ENCODE measurements at regions not wholly inside any gene's neighbourhood (a gene's known extent, or its start where the extent isn't known, plus 50 kb on each side); places are given as distances from the start of the nearest gene placed in this dataset.
"Not testable (repeated sequence)": the region's sequence is repeated elsewhere in the genome, so short reads cannot be mapped to it uniquely, and the experiment has no call there.

DNA sequence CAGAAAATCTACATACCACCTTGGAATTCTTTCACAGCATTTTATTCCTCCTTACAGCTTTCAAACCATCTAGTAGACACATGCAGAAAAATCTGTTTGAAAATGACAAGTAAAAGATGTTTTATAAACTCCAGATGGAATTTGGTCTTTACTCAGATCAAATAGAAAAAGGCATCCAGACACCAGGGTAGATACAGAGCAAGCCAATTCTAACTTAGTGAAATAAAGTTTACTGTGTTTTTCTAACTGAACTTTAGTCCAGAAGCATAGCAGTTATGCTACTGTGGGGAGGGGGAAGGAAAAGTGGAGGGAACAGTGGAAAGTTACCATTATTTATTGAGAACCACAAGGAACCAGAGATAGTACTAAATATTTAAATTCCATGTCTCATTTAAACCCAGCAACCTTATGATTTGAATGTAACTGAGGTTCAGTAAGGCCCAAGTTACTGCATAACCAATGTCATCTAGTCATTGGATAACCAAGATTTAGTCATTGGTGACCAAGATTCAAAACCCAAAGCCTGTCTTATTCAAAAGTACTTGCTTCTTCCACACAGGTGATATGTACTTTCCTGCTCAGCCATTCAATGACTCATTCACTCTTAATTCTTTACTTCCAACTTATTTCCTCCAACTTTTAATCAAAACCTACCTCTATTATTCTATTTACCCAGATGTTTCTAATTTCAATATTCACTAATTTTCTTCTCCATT is 57.7 kb downstream of the RAD51AP2 start:
- DNase-seq, result no peak

DNA sequence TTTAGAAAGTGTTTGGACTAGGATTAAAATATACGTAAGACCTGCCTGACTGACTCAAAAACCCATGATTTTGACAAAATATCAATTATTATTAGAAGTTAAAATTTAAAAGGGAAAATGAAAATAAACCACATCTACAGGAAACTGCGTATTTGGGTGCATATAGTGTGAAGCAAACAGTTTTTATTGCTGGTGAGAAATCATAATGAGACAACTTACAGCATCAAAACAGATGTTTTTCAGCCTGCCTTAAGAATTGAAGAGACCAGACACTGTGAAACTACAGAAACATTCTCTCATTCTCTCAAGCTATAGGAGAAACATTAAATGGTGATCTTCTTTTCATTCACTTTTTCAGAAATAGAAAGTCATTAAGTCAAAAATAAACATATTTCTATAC is 62.9 kb downstream of the RAD51AP2 start:
- DNase-seq, result no peak

DNA sequence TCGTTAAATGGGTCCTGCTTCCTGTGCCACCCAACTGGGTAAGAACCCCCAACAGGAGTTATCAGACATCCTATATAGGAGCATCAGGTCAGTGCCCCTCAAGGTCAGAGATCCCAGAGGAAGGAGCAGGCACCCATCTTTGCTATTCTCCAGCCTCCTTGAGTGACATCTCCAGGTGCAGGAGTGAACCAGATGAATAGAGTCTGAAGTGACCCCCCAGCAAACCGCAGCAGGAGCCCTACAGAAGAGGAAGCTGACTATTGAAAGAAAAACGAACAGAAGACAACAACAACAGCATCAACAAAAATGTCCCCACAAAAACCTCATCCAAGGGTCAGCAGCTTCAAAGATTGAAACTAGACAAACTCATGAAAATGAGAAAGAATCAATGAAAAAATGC is 72.0 kb downstream of the RAD51AP2 start:
- not testable (repeated sequence) for DNase-seq

DNA sequence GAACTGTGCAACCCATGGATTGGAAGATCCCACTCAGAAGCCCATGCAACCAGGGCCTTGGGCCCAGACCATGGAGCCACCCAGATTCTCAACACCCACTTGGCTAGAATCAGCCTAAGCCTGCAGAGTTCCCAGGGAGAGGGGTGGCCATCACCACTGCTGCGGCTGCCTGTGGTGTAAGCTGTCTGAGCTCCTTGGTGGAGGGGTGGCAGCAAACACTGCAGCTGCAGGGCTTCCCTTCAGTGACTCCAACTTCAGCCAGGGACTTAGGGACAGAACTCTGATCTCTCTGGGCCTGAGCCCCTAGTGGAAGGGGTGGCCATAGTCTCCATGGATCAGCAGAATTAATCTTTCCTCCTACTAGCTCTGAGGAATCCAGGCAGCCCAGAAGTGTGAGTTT is 72.5 kb downstream of the RAD51AP2 start:
- DNase-seq, result no peak

DNA sequence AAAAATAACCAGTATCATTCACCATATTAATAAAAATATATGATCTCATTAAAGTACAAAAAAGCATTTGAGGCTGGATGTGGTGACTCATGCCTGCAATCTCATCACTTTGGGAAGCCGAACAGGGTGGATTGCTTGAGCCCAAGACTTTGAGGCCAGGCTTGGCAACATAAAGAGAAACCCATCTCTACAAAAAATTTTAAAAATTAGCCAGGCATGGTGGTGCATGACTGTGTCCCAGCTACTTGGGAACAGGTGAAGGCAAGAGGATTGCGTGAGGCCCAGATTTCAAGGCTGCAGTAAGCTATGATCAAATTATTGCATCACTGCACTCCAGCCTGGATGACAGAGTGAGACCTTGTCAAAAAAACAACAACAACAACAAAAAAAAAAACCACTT is 75.9 kb downstream of the RAD51AP2 start:
- no peak for DNase-seq

DNA sequence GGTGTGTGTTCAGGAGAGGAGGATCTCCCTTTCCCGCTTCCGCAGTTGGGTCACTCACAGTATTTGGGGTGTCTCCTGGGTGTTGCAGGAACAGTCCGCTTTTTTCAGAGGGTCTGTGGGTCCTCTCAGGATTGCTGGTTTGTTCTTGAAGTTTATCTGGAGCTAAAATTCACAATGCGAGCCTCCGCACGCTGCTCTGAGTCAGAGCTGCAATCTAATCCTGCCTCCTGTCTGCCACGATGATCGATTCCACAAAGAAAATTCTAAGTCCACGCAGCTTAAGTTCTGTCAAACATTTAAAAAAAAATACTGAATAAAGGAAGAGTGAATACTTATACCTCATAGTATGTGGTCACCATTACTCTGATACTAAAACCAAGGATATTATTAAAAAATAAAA is 76.5 kb downstream of the RAD51AP2 start:
- DNase-seq, result no peak

DNA sequence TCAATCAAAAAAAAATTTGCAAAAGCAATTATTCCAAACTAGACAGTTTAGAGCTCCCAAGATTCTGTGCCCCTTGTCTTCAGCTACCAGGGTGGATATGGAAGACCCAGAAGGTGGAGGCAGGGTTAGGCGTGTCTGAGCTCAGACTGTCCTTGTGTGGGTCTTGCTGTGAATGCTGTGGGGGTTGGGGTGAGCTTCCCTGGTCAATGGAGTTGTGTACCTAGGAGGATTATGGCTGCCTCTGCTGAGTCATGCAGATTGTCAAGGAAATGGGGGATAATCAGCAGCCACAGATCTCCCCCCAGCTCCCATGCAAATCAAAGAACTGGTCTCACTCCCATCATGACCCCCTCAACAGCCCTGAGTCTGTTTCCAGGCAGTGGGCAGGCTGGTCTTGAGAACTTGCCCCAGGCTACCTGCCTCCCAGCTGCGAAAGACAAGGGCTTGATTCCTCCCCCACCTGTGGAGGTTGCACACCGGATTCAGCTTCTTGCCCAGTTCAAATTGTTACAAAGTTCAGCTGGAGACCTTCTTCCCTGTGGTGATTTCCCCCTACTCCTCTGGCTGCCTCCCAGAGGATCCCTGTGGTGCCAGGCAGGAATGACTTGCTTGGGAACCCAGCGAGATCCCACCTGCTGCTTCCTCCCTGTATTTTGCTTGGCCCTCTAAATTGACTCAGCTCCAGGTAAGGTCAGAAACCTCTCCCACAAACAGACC is 77.0 kb downstream of the RAD51AP2 start:
- DNase-seq, result no peak

DNA sequence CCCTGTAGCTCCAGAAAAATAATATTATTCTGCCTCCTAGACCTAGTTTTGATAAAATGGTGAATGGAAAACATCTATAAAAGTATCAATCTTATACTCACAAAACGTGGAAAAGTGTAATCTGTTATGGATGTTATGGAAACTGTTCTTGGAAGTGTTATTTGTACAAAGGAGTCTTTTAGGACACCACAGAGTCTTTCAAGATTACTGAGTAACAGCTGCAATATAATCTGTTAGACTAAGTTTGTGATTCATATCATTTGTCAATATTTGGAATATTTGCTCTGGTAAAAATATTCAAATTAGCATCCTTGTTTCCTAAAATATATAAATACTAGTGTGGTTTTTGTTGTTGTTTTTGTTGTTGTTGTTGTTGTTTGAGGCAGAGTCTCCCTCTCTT is 87.9 kb downstream of the RAD51AP2 start:
- no peak for DNase-seq

DNA sequence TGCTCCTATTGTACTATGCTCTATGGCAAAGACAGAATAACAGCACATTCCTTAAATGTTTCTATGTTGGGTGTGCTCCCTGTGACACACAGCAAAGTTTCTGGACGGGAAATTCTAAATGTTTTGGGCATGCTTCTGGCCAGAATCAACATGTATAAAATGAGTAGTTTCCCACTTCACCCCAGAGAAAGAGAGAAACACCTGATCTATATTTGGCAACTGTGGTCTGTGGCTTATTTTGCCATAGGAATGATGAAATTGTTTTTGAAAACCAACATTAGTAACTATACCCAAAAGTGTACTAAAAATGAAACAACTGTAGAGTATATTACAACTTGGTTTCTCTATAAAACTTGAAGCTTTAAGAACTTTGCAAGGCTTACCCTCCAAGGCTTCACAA is 89.1 kb downstream of the RAD51AP2 start:
- DNase-seq, result no peak

DNA sequence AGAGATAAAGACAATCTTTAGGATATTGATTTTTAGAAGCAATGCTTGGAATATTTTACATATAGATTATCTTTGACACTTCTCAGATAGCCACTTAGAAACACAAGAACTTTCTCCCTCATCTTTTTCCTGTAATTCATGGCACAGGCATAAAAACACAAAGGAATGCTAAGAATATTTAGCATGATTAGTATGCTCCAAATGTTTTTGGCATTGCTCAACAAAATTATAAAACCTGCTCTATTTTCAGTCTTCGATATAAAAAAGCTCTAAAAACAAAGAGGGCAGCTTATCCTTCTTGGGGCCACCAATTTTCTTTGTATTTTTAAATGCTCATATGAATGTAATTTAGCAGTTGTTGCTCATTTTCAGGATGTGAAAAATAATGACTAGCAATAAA is 90.8 kb downstream of the RAD51AP2 start:
- DNase-seq, result no peak

DNA sequence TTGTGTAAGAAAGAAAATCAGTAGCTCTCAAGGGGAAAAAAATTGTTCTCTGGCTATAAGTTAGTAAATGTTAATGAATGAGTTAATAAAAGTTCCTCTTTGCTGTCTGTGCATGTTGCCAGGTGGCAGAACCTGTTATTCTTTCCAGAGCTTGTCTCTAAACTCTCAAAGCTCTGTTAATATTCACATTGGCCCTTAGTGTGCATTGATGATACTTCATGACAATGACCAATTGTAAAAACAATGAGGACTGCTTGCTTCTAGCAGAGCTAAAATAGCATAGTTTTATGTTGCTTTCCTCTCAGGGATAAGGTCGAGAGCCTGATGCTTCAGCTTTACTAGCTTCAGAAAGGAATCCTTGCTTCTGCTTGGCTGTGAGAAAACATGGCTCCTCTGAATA is 91.5 kb downstream of the RAD51AP2 start:
- no peak for DNase-seq

DNA sequence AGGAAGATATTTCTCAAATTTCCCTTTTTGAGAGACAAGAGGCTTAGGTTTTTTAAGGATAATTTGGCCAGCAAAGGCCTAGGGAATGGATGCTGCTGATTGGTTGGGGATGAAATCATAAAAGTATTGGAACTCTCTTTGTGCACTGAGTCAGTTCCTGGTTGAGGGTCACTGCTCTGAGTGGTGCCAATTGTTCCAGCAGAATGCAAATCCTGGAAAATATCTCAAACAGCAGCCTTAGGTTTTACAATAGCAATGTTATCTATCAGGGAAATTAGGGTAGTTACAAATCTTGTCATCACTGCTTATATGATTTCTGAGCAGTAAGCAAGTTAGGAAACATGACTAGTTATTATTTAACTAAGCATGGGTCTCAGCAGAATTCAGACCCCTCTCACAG is 96.2 kb downstream of the RAD51AP2 start:
- no peak for DNase-seq

DNA sequence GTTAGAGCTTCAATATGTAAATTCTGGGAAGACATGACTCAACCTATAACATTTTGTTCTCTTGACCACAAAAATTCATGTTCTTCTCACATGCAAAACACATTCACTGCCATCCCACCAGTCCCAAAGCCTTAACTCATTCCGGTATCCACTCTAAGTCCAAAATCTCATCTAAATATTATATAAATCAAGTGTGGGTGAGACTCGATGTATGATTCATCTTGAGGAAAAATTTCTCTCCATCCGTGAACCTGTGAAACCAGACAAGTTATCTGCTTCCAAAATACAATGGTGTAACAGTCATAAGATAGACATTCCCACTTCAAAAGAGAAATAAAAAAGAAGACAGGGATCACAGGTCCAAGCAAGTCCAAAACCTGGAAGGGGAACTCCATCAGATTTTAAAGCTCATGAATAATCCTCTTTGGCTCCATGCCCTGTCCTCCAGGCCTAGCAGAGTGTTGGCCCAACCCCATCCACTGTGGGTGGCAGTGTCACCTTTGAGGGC is 101.3 kb downstream of the RAD51AP2 start:
- DNase-seq, result no peak

DNA sequence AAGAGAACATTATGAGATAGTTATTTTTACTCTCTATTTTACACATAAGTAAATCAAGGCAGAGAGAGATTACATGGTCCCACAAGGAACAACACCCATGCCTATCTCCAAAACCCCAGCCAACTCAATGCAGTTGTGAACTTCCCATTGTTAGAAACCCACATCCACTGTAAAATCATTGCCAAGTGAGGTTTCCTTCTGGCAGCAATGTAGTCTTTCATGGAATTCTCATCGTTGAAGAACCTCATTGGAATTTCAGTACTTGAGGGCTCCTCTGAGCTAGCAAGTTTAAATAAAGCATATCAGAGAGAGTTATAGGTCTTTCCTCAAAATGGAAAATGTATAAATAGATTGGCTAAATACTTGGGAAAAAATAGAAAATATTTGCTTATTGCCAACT is 105.2 kb downstream of the RAD51AP2 start:
- no peak for DNase-seq

DNA sequence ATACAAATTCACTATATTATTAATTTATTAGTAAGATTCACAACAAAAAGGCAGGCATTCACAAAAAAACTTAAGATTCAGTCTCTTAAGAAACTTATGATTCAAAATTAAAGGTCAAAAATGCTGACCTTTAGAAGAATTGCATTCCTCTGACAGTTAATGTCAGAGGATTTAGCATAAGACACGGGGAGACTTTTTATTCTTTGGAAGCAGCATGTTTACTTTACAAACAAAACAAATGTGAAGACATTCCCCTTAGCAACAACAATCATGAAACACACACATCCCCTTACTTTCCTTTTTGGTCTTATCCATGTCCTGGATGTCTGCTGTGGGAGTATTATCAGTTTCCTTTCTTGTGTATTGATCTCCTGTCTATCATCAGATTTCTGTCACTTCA is 117.1 kb downstream of the RAD51AP2 start:
- no peak for DNase-seq

DNA sequence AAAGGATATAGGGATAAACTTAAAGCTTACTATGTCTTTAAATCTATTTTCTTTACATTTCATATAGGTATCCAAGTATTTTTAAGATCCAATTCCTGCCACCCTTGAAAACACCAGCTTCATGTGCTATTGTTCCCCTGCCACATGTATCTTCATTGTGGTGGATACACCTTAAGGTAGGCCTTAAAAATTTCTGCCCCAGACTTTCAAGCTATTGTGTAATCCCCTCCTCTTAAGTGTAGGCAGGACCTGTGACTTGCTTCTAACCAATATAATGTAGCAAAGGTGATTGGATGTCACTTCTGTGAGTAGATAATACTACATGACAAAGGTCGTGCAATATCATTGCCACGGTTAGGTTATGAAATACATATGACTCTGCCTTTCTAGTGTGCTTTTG is 119.5 kb downstream of the RAD51AP2 start:
- no peak for DNase-seq

DNA sequence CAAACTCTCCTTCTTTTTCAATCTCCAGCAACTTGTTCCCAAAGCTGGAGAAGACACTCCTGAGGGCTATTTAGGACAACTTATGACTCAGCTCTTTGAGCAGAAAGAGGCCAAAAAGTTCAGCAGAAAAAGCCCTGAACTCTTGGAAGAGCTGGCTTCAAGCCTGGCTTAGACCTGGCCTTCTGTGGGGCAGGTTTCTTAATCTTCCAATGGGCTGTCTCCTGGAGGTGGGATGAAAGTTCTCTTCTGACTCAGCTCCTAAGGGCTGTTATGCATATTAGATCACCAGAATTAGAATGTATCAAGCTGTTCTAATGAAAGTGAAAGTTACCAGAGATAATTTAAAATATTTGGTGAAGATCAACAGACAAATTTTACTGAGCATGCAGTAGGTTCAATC is 129.4 kb downstream of the RAD51AP2 start:
- no peak for DNase-seq

DNA sequence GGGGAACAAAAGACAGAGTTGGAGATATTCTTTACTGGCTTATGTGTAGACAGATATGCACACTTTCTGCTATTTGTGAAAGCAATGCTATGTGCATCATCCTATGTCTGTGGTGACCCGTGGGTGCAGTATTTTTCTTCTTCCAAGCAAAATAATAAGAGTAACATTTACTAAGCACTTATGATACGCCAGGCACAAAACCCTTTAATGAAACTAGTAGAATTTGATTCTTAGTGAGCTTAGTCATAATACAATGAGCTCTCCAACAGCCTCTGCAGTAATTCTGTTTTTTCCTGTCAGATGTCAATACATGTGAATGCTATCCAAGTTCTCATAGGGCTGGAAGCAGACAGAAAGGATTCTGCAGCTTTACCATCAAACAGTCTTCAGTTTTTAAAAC is 130.6 kb downstream of the RAD51AP2 start:
- no peak for DNase-seq

DNA sequence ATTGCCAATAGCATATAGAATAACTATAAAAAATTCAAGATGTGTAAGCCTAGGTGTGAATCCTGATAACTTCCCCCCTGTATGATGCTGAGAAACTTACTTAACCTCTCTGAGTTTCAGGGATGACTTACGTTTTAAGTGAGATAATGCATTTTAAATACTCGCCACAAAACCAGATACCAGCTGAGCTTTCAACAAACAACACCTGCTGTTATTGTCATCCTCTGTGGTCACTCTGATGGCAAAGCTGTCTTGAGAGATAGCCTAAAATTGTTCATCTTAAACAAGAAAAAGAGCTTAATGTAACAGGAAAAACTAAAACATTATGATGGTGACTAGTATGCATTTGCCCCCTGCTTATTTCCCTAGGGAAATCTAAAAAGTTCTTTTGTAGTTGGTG is 131.5 kb downstream of the RAD51AP2 start:
- DNase-seq, result no peak

DNA sequence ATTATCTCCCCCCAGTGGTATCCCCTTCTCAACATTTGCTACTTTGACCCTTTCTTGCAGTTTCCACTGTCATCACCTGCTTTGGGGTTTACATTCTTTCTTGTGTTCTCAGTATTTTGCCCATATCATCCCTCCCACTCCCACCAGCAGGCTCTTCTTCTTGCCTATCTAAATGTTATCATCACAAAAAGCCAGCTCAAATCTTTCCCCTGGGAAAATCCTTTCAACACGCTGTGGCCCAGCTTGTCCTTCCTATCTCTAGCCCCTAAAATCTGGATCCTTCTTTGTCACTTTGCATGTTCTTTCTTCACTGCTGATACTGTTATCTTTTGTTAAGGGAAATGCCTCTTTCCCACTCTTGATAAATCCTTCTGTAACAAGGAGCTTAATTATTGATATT is 138.2 kb downstream of the RAD51AP2 start:
- no peak for DNase-seq

DNA sequence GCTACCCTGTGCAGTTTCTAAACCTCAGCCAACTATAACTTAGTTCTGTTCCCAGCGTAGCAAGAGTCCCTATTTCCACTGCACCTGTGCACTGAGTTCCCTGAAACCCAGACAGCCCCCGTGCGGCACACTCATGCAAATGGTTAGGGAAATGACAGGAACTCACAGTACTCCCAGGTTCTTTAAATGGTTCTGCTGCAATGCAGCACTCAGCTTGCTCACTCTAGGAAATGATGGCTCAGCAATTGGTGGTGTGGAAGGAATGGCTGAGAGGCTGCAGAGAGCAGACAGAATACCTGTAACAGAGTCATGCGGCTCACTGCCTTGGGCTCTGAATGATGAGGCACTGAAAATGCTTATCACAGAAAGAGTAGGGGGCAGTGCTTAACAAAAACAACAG is 143.0 kb downstream of the RAD51AP2 start:
- DNase-seq, result no peak

DNA sequence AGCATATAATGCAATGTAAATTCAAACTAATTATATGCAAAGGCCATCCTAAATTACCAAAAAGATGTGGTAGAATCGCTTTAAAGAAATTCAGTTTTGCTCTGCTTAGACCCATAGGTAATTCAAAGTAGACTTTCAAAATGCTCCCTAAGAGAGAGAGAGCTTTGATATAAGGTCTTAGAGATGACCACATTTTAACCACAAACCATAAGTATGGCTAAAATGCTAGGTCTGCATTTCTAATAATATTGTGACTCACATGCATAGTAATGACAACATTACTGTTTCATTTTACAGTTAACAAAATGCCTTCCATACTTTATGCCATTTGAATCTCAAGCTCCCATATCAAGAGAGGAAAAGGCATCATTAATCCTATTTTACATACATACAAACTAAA is 144.5 kb downstream of the RAD51AP2 start:
- no peak for DNase-seq

DNA sequence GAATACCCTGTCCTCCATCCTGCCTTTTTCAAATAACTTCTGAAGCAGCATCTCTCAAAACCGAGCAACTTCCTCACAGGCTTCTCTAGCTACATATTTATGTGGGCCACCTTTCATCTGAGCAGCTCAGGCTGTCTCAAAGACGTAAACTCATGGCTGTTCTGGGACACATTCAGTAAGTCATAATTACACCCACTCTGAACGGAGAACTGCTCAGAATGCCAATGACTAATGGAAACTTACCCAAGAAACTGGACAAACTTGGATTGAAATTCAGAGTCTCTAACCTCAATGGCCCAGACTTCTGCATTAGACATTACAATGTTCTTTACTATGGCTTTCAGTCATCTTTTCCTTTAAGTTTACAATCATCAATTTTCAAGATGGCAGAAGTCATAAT is 145.2 kb downstream of the RAD51AP2 start:
- DNase-seq, result no peak

DNA sequence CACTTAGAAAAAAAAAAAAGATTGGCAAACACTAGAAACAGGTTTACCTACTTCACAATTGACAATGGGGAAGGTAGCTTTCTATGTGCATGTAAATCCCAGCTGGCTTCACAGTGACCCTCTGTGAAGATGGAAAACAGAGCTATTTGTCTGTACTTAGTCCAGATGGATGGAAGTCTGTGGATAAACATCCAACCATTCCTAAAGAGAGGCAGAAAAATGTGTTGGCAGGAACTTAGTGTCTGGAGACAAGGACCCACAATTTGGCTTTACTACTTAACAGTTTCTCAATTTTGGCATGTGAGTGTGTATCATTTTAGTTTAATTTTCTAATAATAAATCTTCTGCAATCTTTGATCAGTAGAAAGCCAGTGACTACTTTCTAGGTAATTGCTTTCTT is 154.4 kb downstream of the RAD51AP2 start:
- DNase-seq, result no peak

DNA sequence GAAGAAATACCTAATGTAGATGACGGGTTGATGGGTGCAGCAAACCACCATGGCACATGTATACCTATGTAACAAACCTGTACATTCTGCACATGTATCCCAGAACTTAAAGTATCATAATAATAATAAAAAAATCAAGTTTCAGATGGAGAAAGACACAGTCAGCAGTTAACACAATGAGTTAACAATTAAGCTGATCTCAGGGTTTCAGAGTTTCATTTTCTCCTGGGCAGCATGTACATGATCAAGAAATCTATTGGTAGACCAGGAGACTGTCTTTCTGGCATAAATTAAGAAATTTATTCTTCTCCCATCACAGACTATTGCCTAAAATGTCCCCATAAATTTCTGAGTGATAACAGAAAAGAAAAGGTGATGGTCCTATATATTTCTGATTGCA is 155.3 kb downstream of the RAD51AP2 start:
- DNase-seq, result no peak

All from stimulated activated CD8-positive, alpha-beta memory T cell treated with anti-CD3 and anti-CD28 coated beads, Interleukin-4, amount 100 ng/mL, for 48 hours (primary cell).